Kasumi-1 (cell line): ENCODE measurements at regions not wholly inside any gene's neighbourhood (a gene's known extent, or its start where the extent isn't known, plus 50 kb on each side); places are given as distances from the start of the nearest gene placed in this dataset.

Source experiments
- DNase-seq, 2 experiments: peaks; one replicate each; lab custom pipeline; 2025; lab: John Stamatoyannopoulos, UW

DNA sequence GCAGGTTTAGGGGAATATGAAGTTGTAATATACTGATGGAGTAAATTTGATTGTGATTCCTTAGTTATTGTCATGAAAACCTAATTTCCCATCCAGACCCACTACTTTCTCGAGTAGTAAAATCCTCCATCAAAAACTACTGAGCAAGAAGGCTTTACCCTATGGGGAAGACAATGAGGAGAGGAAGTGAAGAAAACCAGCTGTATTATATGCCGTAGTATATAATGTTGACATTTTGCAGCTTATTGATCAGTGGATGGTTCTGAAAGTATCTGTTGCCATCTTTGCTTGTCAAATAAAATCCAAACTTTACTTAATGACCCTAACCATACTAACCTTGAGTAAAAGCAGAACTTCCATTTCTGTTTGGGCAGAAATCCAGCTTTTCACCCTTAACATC lies 292.8 kb upstream of the RAG2 start:
- no peak for DNase-seq

DNA sequence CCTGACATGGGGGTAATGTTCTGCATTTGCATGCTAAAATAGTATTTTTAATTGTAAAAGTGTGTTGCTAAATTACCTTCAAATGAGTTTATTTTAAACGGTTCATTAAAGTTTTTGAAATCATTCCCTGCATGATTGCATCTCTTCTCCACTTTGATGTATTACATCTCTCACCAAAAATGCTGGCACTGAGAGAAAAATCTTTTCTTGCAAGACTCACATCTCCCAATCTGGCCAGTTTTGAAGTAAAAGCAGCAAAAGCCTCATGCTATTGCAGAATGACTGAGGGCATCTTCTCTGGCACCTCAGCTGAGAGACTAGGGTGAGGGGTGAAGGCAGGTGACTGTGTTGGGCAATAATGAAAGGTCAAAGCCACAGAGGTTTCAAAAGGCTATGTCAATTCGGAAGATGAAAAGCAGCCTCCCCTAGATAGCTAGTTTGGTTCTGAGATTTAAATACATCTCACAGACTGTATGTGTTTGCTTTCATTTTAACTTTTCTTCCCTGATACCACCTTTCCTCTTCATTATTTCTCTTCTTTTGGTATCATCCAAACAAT lies 292.2 kb upstream of the RAG2 start:
- DNase-seq = no peak

DNA sequence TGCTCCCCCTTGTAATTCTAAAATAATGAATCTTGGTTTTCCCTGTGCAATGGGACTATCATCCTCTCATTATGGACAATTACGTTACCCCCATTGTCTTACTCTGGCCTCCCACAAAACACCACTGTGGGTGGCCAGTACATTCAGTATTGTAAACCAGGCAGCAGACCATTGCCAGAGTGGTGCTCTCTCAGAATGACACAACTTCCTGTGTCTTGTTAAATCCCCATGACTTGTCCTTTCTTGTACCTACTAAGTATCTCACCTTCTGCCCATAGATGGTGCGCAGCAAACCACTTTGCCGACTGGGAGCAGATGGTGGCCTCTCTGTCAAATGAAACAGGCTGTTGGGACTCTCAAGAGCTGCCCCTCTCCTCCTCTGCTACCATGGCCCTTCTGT lies 287.1 kb upstream of the RAG2 start:
- DNase-seq = no peak

DNA sequence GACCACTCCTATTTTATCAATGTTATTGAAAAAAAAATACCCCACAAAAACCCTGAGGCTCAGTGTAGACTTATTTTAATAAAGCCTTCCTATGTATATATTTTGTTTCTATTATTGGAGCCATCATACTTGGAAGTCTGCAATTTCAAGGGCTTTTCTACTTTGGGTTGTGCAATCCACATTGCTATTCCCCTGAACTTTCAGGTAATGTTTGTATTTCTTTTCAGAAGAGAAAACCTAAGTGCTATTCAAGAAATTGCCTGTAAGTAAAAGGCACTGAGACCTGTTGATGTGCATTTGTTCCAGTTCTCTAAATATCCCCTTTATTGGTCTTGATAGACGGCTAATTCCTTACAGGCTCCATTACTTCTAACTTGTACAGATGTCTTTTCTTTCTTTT lies 280.7 kb upstream of the RAG2 start:
- DNase-seq = no peak

DNA sequence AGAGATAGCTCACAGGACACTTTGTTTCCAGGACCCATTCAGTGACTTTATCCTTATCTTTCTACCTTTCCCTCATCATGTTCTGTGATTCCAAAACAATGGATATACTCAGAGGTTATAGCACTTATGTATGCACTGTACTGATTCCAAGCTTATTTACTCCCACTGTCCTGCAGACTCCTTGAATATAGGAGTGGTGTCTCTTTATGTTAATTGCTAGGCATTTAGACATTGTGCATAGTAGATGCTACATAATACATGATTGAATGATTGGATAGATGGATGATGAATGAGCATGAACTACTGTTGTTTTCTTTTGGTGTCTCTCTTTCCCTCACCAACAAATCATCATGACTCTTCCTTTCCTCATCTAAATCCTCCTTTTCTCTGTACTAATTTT lies 279.1 kb upstream of the RAG2 start:
- no peak for DNase-seq

DNA sequence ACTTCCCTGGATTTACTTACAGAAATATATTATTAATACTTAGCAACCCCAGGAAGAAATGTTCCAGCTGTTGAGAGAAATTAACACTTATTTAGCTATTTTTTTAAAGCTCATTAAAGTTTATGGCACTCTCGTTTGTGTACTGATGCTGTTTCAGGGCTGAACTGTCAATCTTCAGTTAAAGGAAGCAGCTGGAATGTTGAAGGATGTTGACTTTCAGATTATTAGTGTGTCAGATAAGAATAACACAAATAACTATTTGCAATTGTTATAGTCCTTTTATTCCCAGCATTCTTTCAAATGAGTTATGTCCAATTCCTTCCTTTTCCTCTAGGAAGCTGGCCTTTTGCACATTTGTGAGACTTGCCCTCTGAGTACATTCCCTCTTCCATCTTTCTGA lies 278.2 kb upstream of the RAG2 start:
- DNase-seq = no peak

DNA sequence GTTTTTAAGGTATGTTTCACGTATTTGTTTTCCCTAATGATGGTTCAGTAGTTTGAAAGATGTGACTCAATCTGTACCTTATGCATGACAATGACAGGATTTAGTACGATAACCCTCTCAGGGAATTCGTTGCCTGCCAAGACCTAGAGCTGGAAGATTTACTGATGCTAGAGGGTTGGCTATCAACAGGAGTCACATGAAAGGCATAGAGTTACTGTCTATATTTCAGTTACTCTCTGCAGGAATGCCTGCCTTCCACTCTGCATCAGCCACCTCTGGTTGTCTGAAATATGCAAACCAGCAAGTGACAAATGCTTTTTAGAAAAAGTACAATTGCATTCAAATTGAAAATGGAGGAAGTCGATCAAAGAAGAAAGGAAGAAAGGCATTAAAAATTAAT lies 276.3 kb upstream of the RAG2 start:
- DNase-seq = no peak

DNA sequence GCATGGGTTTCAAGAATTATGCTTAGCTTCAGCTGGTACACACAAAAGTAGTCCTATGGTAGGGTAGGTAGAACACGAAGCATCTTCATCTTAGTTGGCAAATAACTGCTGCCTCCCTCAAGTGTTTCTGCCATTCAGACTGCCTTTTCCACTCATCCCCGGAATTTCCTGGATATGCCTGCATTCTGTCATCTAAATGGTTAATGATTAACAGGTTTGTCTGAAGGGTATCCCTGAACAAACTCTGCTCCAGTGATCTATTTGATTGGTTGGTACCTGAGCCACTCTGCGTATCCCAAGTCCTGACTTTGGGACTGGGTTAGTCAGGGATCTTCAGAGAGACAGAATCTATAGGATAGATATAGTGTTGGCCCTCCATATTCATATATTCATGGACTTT lies 272.3 kb upstream of the RAG2 start:
- no peak for DNase-seq

DNA sequence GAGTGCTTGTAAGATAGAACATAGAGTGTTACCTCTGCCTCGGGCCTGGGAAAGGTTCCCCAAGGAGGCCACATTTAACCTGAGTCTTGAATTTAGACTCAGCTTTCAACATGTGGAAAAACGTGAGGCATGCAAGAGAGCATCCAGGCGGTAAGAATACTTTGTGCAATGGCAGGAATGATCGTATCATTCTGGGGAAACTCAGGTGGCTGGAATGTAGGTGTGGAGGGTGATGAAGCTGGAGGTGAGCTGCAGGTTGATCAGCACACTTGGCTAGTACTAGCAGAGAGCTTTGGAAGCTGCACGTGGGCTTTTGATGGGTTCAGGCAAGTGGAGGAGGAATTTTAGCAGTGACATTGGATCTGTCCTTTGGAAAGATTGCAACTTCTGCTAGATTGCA lies 270.3 kb upstream of the RAG2 start:
- no peak for DNase-seq

DNA sequence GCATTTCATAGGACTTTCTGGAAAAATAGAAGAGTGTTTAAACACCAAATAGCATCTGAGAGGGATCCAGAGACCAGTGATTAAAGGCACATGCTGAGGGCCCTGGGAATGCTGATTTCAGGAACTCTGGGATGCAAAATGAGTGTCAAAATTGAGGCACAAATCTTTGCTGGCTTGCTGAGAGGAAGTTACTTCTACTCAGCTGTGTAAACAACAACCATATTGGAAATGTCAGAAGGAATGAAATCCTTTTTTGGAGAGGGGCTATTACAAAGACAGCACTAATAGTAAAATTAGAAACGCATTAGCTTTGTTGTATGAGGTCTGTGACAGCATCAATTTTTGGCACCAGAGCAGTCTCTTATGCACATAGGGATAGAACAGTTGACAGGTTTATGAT lies 267.8 kb upstream of the RAG2 start:
- no peak for DNase-seq

DNA sequence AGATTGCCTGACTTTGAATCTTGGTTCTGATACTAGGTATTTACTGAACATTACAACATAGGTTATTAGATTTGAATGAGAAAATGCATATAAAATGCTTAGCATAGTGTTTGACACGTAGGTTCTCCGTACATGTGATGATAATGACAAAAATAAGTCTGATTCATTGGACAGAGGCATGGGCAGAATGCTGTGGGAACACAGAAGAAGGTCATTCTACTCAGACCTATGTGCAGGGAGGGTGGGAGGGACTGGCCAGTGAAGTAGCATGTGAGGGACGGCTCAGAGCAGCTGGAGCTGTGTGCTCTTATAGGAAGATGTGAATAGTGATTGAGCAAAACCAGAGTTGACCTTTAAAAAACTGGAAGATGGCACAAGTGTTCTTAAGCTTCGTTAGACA lies 256.8 kb upstream of the RAG2 start:
- DNase-seq = no peak

DNA sequence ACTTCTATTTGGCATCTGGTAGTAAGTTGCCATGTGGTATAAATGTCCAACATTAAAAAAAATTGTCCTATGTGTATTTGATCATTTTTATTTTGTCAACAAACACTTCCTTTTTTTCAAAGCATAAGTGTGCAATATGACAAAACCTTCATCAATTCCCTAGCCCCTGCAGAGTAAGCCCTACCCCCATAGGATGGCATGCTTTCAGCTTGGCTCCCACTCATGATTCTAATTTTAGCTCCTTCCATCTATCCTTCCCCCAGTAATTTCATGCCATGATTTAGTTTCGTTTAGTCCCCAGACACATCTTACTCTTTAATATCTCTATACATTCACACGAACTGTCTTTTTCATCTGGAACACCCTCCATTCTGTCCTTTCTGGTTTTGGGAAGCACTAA lies 250.6 kb upstream of the RAG2 start:
- no peak for DNase-seq

DNA sequence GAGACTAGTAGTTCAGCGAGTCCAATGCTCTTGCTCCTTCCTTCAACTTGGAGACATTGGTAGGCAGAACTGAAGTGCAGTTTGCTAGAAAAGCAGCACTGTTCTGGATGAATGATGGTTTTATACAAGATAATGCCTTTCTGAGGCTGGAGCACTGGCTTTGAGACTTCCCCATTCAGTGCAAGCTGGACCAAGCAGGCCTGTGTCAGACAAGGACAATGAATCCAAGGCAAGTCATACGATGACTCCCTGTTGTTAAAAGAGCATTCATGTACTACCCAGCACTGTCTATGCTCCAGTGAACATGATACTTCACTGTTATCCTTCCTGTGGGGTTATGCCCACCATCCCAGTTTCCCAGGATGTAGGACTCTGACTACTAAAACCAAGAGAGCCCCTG lies 242.3 kb upstream of the RAG2 start:
- no peak for DNase-seq

DNA sequence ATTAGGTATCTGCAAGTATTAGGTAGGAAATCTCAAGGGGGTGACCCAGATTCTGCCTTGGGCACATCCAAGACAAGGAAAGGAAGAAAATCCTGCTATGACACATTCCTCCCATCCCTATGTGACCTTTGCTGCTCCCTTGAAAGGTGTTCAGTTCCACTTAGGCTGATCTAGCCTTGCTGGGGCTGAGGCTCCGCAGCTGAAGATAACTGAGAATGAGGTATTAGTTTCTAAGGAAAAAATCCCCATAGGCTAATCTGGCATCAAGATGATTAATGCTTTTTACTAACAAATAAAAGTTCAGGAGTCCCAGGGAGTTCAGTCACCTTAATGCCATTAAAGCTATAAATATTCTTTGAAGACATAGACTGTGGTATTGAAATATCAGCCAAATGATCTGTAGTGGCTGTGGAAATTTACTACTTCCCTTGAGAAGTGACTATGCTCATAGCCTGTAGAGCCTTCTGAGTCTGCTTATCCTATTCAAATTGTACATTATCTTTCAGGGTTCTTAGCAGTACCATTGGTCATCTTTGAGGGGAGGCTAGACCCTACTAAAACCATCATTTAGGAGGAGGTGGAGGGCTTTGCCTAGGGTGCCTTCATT lies 239.9 kb upstream of the RAG2 start:
- DNase-seq = no peak

DNA sequence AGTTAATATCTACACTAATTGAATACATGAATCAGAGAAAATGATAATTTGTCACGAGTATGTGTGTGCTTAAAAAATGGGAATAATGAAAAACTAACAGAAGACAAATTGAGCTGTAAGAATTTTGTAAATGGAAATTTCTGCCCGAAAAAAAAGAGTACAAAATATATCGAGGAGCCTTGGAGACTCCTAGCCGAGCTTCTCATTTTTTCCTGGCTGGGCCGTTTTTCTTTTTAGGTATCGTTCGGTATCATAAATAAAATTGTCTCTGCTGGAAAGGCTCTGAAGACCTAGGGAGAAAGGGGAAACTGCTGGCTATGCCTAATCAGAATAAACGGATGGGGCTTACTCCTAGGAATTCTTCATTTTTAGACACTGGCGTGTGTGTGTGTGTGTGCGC lies 227.2 kb upstream of the RAG2 start:
- no peak for DNase-seq

DNA sequence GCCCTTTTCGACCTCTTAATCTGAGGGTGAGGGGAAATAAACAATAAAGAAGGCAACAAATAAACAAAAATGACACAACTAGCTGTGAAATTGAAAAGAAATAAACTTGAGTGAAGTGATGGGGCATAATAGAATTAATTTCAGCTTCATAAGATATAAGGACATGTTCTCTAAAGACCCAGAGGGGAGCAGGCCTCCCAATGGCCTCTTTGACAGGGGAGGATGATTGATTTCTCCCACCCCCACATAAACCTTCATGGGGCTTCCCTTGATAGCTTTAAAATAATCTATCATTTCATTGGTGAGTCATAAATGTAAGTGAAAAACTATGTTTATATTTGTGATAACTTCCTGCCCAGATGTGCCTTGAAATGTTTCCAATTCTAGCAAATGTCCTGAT lies 226.3 kb upstream of the RAG2 start:
- DNase-seq = no peak

DNA sequence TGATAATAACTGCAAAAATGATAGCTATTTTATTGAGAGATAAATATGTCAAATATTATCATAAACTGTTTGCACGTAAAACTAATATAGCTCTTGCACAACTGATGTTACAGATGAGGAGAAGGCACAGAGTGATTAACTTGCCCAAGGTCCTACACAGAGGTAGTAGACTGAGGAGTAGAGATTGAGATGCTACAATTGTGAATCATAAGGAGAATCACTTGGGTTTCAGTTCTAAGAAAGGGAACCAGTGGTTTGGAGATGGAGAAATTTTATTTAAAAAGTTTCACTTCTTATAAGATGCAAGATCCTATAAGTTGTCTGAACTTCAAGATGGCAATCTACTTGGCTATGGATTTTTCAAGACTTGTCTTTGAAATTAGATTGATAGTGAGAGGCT lies 224.8 kb upstream of the RAG2 start:
- no peak for DNase-seq

DNA sequence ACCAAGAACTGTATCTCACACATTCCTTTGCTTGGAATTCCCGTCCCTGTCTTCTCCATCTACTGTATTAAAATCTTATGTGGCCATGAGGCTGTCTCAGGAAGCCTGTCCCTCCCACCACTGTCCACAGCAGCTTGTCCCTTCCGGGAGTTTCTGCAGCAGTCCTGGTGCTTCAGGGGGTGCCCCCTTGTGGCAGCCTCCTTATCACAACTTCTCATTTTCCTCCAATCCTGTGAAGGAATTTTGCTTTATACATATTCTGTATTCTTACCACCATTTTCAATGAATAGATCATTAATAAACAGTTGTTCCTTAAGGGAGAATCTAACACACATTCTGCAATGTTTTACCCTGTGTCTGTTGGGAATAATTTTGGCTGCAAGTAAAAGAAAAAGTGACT lies 220.4 kb upstream of the RAG2 start:
- DNase-seq = peak in 1 of 2 experiments; percentile 4

DNA sequence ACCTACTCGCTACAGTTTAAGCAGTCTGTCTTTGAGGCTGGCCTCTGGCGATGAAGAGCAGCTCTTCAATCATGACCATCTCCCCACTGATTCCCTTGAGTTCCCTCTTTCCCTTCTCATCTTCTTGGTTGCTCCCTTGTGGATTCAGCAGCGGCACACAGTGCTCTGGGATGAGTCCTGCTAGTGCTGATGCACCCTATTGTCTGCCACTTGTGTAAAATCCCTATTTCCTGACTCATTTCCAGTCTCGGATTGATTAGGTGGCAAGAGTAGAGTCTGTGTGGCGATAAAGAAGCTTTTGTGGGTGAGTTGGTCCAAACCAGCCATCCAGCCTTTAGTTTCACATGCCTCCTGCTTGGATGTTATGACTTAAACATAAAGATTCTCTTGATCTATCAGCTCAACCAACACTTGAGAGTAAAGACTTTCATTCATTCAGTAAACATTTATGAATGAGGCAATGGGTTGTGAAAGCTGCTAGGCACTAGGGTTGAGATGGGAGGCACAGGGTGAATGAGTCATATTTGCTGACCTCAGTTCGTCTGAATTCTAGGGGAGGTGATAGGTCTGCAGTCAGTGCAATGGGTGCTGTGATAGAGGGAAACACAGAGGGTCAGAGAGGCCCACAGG lies 219.4 kb upstream of the RAG2 start:
- DNase-seq = no peak

DNA sequence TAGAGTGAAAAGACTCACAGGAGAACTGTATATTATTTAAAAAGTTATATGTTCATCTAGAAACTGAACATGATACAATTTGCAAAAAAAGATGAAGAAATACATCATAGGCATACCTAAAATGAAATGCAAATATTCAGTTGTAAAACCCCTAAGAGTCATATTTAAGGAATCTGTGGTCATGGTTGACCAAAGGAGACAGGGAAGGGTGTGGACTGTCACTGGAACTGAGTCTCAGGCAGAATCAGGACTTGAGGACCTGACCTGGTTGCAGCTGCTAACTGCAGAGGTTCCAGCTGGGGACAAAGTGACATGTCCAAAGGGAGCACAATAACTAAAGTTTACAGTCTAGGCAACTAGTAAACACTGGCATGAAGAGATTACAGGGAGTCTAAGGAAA lies 211.3 kb upstream of the RAG2 start:
- no peak for DNase-seq

DNA sequence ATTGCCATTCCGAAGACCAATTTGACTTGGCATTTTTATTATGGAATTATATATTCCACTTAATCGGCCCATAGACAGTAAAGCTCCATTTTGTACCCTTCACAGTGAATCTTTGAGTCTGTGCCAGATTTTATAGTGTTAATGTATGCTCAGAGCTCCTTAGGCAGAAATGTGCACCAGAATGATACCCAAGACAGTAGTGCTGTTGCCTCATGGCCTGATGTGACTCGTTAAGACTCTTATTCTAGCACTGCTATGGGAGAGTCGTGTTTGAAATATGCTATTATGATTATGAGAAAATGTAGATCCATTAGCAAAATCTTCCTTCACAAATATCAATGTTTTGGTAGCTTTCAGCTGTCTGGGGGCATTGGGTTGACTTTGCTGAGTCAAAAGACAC lies 209.8 kb upstream of the RAG2 start:
- DNase-seq = no peak

DNA sequence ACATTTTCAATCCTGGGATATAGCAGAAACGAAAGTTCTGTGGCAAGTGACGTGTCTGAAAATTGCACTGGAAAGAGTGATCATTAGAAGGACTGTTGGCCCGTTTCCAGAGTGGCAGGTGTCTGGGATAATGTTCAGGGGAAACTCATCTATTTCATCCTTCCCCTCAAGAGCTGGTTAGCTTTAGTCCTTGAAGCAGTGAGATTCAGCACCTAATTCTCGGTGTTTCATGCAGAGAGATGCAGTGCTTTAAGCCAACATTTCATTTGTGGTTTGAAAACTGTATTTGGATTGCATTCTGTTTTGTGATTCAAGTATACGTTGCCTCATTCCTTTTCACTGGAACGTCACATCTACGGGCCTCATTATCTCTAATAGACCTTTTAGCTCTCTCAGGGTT lies 205.0 kb upstream of the RAG2 start:
- no peak for DNase-seq

DNA sequence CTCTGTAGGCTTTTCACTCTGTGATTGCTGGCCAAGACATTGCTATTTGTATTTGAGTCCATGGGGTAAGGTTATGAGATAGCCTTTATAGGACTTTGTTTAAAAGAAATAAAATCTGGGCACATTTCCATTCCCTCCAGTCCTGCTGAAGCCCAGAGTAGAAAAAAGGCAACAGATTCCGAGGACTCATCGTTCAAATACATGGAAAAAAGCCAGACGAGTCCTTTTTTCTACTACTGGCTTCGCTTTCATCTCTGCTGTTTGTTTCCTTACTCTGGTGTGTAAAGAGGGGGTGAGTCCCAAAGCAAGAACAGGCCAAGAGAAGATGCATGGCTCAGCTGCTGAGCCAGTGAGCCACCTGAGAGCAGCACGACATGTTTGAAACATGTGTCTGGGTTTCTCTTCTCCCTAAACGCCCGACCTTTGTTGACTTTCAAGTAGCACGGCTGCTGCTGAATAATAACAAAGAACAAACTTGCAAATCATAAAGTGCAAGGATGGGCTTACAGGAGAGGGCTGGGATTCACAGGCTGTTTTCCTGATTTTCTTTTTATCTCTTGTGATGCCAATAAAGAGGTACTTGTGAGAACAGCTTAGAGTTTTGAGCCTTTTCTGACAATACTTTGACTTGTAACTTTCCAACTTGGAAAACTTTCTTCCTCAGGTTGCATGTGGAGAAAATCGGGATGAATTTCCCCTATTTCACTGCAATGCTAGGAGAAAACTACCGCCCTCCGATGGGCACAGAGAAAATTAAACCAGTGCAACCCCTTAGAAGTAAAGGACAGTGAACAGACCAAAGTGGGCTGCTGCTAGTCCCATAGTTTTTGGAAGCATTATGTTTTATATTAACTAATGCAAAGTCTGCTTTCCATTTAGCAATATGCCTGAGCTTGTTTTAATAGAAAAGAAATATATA lies 195.2 kb upstream of the RAG2 start:
- DNase-seq = no peak
